HK-2 (cell line): ENCODE measurements at regions not wholly inside any gene's neighbourhood (a gene's known extent, or its start where the extent isn't known, plus 50 kb on each side); places are given as distances from the start of the nearest gene placed in this dataset.
"Not testable (repeated sequence)": the region's sequence is repeated elsewhere in the genome, so short reads cannot be mapped to it uniquely, and the experiment has no call there.

ENCODE experiments used
- DNase-seq: peaks from one replicate; pipeline ENCODE4 v3.0.0-alpha.2; 2018; ENCODE audit not compliant: unreplicated experiment

GRCh38 chr6:74587386-74587785 lies 618.5 kb downstream of the COL12A1 start:
- no peak for DNase-seq

- DNase-seq = no peak
Measured at GRCh38 chr6:74585753-74586152, 620.1 kb downstream of the COL12A1 start.

GRCh38 chr6:74581681-74582080 lies 624.2 kb downstream of the COL12A1 start:
- DNase-seq = no peak

- DNase-seq = no peak
Measured at GRCh38 chr6:74579794-74580193, 626.1 kb downstream of the COL12A1 start.

DNA sequence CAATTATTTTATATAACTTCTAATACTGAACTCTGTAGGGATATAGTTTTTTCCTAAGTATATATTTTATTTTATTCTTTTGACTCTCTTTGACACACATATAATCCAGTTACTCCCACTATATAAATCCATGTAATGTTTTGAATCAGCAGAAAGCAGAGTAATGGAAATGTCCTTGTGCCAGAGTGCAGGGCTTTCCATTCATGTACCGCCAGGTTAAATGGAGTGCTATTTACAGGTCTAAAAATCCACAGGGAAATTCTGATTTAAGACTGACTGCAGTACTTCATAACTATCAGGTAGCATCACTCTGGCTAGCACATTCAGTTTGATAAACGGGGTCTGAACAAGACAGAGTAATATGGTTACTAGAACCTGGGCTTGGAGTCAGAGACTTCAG lies 626.8 kb downstream of the COL12A1 start:
- no peak for DNase-seq

DNA sequence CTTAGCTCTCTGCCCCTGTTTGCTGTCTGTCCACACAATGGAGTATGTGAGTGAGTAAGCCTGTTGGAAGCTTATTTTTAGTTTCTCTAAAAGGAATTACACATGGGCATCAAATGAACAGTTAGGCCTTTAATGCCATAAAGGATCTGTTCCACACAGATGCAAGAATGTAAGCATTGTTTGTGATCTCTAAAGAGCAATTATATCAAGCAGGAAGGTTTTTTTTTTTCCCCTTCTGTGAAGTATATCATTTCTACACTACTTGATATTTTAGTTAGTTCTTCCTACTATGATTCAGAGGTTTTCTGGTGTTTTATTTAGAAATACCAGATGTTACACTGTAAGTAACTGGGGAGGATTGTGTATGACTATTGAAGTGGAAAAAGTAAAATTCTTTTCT lies 627.5 kb downstream of the COL12A1 start:
- DNase-seq = no peak

DNA sequence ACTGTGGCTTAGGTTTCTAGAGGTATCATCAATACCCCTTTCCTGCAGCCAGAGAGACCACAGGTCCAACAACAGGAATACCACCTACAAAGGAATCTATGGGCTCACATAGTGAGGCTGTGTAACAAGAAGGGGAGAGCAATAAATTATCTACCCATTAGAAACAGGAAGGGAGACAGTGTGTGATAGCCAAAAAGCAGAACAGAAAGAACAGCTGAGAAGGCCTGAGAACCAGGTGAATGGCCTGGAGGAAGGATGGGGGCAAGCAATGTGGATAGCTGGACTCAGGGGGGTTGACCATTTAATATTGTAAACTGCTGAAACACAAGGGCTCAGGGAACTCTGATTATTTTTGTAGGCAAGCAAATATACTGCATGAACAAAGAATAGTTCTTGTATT lies 628.2 kb downstream of the COL12A1 start:
- no peak for DNase-seq

DNA sequence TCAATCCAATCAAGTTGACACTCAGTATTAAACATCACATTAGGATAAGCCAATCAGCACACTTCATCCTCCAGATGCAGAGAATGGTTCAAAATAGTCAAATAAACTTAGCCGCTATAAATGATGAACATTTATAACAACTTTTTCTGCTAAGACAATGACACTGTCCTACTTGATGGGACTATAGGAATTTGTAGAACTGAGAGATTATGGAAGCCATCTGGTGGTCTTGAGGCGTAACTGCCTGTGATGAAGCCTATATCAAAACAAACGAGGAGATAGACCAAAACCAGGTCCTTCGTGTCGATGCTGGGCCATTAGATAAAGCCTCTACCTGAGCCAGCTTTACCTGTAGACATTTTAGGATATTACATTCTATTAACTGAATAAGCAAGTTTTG lies 631.1 kb downstream of the COL12A1 start:
- DNase-seq = no peak

- DNase-seq = no peak
Measured at GRCh38 chr6:74573613-74574012, 632.2 kb downstream of the COL12A1 start.

DNA sequence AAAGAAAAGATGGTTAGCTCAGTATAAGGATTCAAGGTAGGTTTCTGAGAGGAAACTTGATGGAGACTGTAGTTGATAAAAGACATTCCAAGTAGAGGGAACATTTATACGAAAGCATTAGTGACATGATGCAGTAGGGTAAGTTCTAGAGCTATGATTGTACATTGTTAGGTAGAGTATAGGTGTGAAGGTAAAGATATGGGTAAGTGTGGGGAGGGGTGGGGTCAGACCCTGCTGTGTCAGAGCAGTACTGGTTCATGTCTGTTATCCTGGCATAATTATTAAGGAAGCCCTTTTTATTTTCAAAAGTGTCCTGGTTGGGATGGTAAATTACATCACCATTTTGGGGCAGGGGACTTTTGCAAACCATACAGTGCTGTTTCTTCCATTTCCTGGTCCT lies 635.8 kb downstream of the COL12A1 start:
- DNase-seq = no peak

DNA sequence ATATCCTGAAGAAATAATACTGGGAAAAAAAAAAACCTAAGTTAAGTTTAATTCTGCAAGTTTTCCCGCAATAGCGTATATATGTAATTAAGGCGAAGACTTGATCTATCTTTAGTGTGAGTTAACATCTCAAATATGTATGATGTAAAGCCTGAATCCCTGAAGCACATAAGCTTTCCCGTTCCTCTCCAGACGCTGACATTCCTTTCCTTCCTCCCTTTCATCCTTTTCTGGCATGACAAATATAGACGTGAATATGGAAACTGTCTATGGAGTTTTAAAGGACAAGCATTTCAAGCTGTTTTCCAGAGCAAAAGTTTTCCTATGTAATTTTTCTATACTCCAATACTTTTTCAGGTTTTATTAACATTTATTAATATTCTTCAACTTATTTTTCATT lies 637.0 kb downstream of the COL12A1 start:
- DNase-seq = no peak

- DNase-seq = not testable (repeated sequence)
Measured at GRCh38 chr6:74567923-74568290, 637.9 kb downstream of the COL12A1 start.

GRCh38 chr6:74567281-74567922 lies 638.5 kb downstream of the COL12A1 start:
- DNase-seq = no peak

GRCh38 chr6:74557236-74557635 lies 648.6 kb downstream of the COL12A1 start:
- DNase-seq = no peak

DNA sequence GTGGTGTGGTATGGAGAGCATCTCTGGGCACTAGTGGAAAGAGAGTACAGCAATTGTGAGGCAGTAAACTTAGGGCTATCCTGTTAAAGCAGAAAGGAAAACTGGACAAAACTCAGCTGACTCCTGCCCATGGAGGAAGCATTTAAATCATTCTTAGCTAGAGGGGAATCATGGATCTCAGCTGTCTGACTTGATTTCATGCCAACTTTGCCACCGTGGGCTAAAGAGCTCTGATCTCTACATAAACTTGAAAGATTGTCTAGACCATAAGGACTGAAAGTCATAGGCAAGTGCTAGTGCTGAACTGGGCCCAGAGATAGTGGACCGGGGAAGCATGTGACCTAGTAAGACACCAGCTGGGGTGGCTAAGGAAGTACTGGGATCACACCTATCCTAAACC lies 651.8 kb downstream of the COL12A1 start:
- no peak for DNase-seq

DNA sequence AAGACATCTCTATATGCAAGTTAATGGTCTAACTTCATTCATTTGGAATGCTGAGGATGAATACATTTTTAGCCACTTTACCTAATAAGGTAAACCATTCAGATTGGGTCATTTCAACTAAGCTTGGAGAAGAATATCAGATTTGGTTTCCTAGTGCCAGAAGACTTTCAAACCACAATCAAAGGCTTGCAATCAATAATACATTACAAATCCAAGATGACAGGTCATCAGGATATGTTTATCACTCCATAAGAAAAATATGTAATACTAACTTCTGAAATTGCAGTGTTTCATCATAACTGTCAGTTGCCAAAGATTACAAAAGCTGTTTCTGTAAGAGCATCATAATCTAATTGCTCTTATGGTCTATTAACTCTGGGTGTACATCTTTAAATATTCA lies 654.0 kb downstream of the COL12A1 start:
- DNase-seq = no peak

GRCh38 chr6:74550821-74551220 lies 655.0 kb downstream of the COL12A1 start:
- DNase-seq = no peak

DNA sequence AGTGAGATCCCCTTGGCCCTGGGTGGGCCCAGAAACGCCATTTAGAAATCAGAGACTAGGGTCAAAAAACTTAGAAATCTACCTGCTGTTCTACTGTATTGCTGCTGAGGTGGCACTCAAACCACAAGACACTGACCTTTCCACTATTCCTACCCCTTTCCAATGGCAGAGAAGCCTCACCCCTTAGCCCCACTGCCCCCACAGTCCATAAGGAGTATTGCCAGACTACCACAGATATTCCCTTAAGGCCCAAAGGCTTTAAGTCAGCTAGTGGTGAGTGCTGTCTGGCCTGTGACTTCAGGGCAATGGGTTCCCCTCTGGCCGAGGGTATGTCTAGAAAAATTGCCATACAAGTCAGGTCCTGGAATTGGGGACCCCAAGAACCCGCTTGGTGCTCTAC lies 656.1 kb downstream of the COL12A1 start:
- DNase-seq = no peak

DNA sequence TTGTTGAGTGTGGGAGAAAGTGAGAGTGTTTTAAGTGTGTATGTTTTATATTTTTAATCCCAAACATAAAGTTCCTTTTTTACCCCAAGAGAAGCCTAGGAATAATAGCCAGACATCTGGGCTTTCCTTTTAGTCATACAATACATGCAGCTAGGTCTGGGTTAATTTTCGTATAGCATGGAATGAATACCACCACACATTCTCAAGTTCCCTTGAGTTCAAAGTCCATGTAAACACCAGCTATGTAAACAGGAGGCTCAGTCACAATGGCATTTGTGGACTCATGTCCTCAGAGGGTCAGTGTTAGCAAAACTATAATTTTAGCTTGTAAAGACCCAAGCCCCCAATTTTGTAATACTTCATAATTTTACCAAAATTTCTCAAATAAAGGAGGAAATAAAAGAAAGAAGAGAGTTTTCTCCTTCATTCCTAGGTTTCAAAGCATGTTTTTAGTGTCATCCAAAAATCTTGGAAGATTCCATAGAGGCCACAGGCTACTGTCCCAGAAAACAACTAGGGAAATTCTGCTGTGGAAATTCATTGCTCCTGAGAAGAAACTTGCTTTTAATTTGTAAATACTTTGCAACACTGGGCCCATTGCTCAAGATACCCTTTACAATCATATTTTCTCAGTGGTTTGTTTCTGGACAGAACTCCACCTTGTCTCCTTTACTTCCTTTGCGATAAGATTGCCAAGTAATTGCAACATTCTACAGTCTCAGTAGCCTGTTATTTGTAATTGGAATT lies 671.2 kb downstream of the COL12A1 start:
- no peak for DNase-seq

- DNase-seq = no peak
Measured at GRCh38 chr6:74519163-74519562, 686.7 kb downstream of the COL12A1 start.

DNA sequence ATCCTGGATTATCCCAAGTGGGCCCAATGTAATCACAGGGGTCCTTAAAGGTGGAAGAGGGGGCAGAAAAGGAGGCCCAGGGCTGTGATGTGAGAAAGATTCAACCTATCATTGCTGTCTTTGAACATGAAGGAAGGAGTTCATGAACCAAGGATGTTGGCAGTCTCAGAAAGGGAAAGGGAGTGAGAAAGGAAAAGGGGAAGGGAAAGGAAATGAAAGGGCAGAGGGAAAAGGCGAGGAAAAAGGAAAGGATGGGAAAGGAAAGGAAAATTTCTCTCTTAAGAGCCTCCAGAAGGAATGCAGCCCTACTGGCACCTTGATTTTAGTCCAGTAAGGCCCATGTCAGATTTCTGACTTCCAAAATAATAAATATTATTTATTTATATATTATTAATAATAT lies 687.8 kb downstream of the COL12A1 start:
- no peak for DNase-seq

- no peak for DNase-seq
Measured at GRCh38 chr6:74510878-74511277, 695.0 kb downstream of the COL12A1 start.

DNA sequence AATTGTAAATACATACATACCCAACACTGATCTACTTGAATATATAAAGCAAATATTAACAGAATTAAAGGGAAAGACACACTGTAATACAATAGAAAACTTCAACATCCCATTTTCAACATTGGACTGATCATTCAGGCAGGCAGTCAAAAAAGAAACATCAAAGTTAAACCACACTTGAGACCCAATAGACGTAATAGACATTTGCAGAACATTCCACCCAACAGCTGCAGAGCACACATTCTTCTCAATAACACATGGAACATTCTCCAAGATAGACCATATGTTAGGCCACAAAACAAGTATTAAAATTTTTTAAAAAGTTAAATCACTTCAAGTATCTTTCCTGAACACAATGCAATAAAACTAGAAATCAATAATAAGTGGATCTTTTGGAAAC lies 698.2 kb downstream of the COL12A1 start:
- no peak for DNase-seq

DNA sequence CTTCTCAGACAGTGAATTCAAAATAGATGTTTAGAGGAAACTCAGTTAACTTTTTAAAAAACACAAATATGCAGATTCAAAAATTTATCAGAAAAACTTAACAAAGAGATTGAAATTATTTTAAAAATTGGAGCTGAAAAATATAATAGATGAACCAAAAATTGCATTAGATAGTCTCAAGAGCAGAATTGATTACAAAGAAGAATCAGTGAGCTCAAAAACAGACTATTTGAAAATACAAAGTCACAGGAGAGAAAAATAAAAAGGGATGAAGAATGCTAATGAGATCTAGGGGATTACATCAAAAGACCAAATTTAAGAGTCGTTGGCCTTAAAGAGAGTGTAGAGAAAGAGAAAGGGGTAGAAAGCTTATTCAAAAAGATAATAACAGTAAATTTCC lies 700.5 kb downstream of the COL12A1 start:
- no peak for DNase-seq
